ENCODE measurements at regions not wholly inside any gene's neighbourhood (a gene's known extent, or its start where the extent isn't known, plus 50 kb on each side); places are given as distances from the start of the nearest gene placed in this dataset.
A peak's percentile ranks its signal among the peaks of the same experiment; 100 is the strongest.
"Not testable (repeated sequence)": the region's sequence is repeated elsewhere in the genome, so short reads cannot be mapped to it uniquely, and the experiment has no call there.

GRCh38 chr9:39665020-39665419, 309.6 kb downstream of the SPATA31A1 start:
- DNase-seq (ENCODE audit: low read depth in 2 of 2) = not testable (repeated sequence)

- DNase-seq (ENCODE audit: low read depth in 2 of 2) = not testable (repeated sequence)
These were observed 319.2 kb downstream of the SPATA31A1 start for GRCh38 chr9:39674437-39675210.

GRCh38 chr9:39675211-39675553, 319.7 kb downstream of the SPATA31A1 start:
- not testable (repeated sequence) for DNase-seq (ENCODE audit: low read depth in 2 of 2)

- DNase-seq (ENCODE audit: low read depth in 2 of 2) = not testable (repeated sequence)
These were observed 323.2 kb downstream of the SPATA31A1 start for GRCh38 chr9:39678534-39679263.

GRCh38 chr9:39680694-39681401, 325.4 kb downstream of the SPATA31A1 start:
- DNase-seq (ENCODE audit: low read depth in 2 of 2) = not testable (repeated sequence)

GRCh38 chr9:39728862-39729261, 373.4 kb downstream of the SPATA31A1 start:
- DNase-seq (ENCODE audit: low read depth in 2 of 2) = not testable (repeated sequence)

GRCh38 chr9:39744898-39745297, 389.4 kb downstream of the SPATA31A1 start:
- not testable (repeated sequence) for DNase-seq (ENCODE audit: low read depth in 2 of 2)

GRCh38 chr9:39775570-39775969, 420.1 kb downstream of the SPATA31A1 start:
- not testable (repeated sequence) for DNase-seq (ENCODE audit: low read depth in 2 of 2)

- not testable (repeated sequence) for DNase-seq (ENCODE audit: low read depth in 2 of 2)
These were observed 435.9 kb downstream of the SPATA31A1 start for GRCh38 chr9:39791356-39791755.

GRCh38 chr9:39797935-39798334, 442.5 kb downstream of the SPATA31A1 start:
- not testable (repeated sequence) for DNase-seq (ENCODE audit: low read depth in 2 of 2)

- not testable (repeated sequence) for DNase-seq (ENCODE audit: low read depth in 2 of 2)
These were observed 443.8 kb downstream of the SPATA31A1 start for GRCh38 chr9:39799252-39799651.

- DNase-seq (ENCODE audit: low read depth in 2 of 2) = not testable (repeated sequence)
These were observed 447.1 kb downstream of the SPATA31A1 start for GRCh38 chr9:39802561-39802960.

GRCh38 chr9:39809401-39810226, 454.1 kb downstream of the SPATA31A1 start:
- peak; percentile 15 to 31 for DNase-seq (ENCODE audit: low read depth in 2 of 2)

GRCh38 chr9:39810401-39810800, 454.9 kb downstream of the SPATA31A1 start:
- DNase-seq (ENCODE audit: low read depth in 2 of 2) = not testable (repeated sequence)

GRCh38 chr9:39811615-39812014, 456.1 kb downstream of the SPATA31A1 start:
- DNase-seq (ENCODE audit: low read depth in 2 of 2) = not testable (repeated sequence)

- DNase-seq (ENCODE audit: low read depth in 2 of 2) = not testable (repeated sequence)
These were observed 473.0 kb downstream of the SPATA31A1 start for GRCh38 chr9:39828457-39828856.

Measured in stimulated activated CD8-positive, alpha-beta memory T cell treated with anti-CD3 and anti-CD28 coated beads, Interleukin-2, amount 100 ng/mL, for 1 hour (primary cell).